ENCODE measurements at regions not wholly inside any gene's neighbourhood (a gene's known extent, or its start where the extent isn't known, plus 50 kb on each side); places are given as distances from the start of the nearest gene placed in this dataset.

DNA sequence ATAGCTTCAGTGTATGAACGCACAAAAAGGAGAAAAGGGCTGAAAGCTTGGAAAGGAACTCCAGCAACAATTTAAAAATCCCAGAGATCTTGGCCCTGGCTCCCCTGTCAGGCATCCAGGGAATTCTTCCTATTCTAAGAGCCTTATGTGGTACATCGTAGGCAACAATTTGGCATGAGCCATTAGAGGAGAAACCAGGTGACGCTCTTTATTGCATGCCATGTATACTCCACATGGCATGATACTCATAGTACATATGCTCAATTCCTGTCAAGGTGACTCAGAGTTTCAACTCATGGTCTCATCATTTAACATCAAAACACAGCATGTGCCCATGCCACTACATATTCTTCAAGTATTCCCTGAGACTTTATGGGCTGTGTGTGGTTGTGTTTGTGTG is 191.3 kb downstream of the OR13H1 start:
- Histone ChIP-seq H3K4ac (ENCODE audit: low read depth in 1 of 2, low read length in 2 of 2) (no peak overlapping the region), H3K9me3 (ENCODE audit: control insufficient read depth, low read length) (peaks cover 6% of the 10 kb centered on the region), H4K8ac (ENCODE audit: low read length) (no peak overlapping the region), H3K14ac (ENCODE audit: low read length in 2 of 2) (no peak overlapping the region), H3K4me2 (ENCODE audit: low read length, poor library complexity, severe bottlenecking) (no peak overlapping the region), H3K4me1 (ENCODE audit: control insufficient read depth, insufficient read depth, low read depth, low read length) (no peaks in the 10 kb centered on the region), H3K27ac (ENCODE audit: low read length, poor library complexity, severe bottlenecking) (no peak overlapping the region), H2BK12ac (ENCODE audit: low read length in 2 of 2) (no peak overlapping the region), H4K91ac (ENCODE audit: low read length) (no peak overlapping the region), H3K36me3 (ENCODE audit: control insufficient read depth in 1 of 2, insufficient read depth in 2 of 2, low read depth in 1 of 2, low read length in 2 of 2) (peaks cover 0 to 4% of the 10 kb centered on the region in 2 experiments), H3K27me3 (ENCODE audit: control insufficient read depth in 1 of 2, insufficient read depth in 1 of 2, low read length in 2 of 2) (no peaks in the 10 kb centered on the region), H3K23ac (ENCODE audit: low read length in 2 of 2) (no peak overlapping the region), H3K18ac (ENCODE audit: low read depth in 1 of 2, low read length in 2 of 2) (no peak overlapping the region), H2AK5ac (ENCODE audit: low read length, severe bottlenecking) (no peak overlapping the region), H2BK5ac (ENCODE audit: low read depth, low read length, poor library complexity, severe bottlenecking) (no peak overlapping the region), H3K79me1 (replicated peaks; ENCODE audit: low read length, poor library complexity, severe bottlenecking) (no peaks in the 10 kb centered on the region), H2BK15ac (ENCODE audit: low read depth, poor library complexity, severe bottlenecking) (no peak overlapping the region), H2AFZ (ENCODE audit: low read depth, low read length) (no peak overlapping the region), H3K9ac (ENCODE audit: low read length) (peak overlapping the region; percentile 48), H2BK120ac (ENCODE audit: low read depth, low read length) (no peak overlapping the region), H3K4me3 (ENCODE audit: insufficient read depth in 1 of 2, low read depth in 1 of 2, low read length in 2 of 2) (peak overlapping the region in 1 of 2 experiments; percentile 54)
- 100% methylated on average over 3 of the region's 3 CpGs for WGBS
- DNase-seq, result no peak

DNA sequence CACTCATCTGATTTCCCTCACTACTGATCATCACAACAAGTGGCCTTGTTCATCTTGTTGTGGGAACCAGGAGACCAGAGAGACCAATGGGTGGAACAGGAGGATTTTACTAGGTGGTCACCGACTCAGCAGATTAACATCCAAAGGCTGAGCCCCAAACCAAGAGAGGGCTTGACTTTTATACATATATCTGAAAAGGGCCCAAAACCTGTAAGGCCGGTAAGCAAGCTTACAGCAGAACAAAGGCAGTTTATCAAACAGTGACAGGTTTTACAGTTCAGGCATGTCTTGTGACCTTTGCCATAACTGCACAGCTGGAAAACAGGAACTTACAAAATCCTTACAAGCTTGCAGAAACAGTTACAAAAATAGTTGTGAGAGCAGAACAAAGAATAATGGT is 195.9 kb downstream of the OR13H1 start:
- H2AK5ac ChIP-seq (ENCODE audit: low read length, severe bottlenecking), result no peak overlapping the region
- H4K8ac ChIP-seq (ENCODE audit: low read length), result no peak overlapping the region
- no peak overlapping the region for H3K14ac ChIP-seq (ENCODE audit: low read length in 2 of 2)
- H3K9me3 ChIP-seq (ENCODE audit: control insufficient read depth, low read length), result peaks cover 6% of the 10 kb centered on the region
- H3K9ac ChIP-seq (ENCODE audit: low read length), result no peak overlapping the region
- no peaks in the 10 kb centered on the region for H3K4me1 ChIP-seq (ENCODE audit: control insufficient read depth, insufficient read depth, low read depth, low read length)
- H4K91ac ChIP-seq (ENCODE audit: low read length), result no peak overlapping the region
- peak; percentile 0 for DNase-seq
- no peak overlapping the region for H2BK5ac ChIP-seq (ENCODE audit: low read depth, low read length, poor library complexity, severe bottlenecking)
- no peak overlapping the region for H3K23ac ChIP-seq (ENCODE audit: low read length in 2 of 2)
- H2BK120ac ChIP-seq (ENCODE audit: low read depth, low read length), result no peak overlapping the region
- no peak overlapping the region for H2BK12ac ChIP-seq (ENCODE audit: low read length in 2 of 2)
- H2BK15ac ChIP-seq (ENCODE audit: low read depth, poor library complexity, severe bottlenecking), result no peak overlapping the region
- H3K18ac ChIP-seq (ENCODE audit: low read depth in 1 of 2, low read length in 2 of 2), result no peak overlapping the region
- H3K4me2 ChIP-seq (ENCODE audit: low read length, poor library complexity, severe bottlenecking), result no peak overlapping the region
- H3K27me3 ChIP-seq (ENCODE audit: control insufficient read depth in 1 of 2, insufficient read depth in 1 of 2, low read length in 2 of 2), result no peaks in the 10 kb centered on the region
- peaks cover 0 to 9% of the 10 kb centered on the region in 2 experiments for H3K36me3 ChIP-seq (ENCODE audit: control insufficient read depth in 1 of 2, insufficient read depth in 2 of 2, low read depth in 1 of 2, low read length in 2 of 2)
- H3K79me1 ChIP-seq (replicated peaks; ENCODE audit: low read length, poor library complexity, severe bottlenecking), result no peaks in the 10 kb centered on the region
- H3K4ac ChIP-seq (ENCODE audit: low read depth in 1 of 2, low read length in 2 of 2), result no peak overlapping the region
- 100% methylated on average over 2 of the region's 2 CpGs for WGBS
- H3K27ac ChIP-seq (ENCODE audit: low read length, poor library complexity, severe bottlenecking), result no peak overlapping the region
- H2AFZ ChIP-seq (ENCODE audit: low read depth, low read length), result no peak overlapping the region
- H3K4me3 ChIP-seq (ENCODE audit: insufficient read depth in 1 of 2, low read depth in 1 of 2, low read length in 2 of 2), result no peak overlapping the region

DNA sequence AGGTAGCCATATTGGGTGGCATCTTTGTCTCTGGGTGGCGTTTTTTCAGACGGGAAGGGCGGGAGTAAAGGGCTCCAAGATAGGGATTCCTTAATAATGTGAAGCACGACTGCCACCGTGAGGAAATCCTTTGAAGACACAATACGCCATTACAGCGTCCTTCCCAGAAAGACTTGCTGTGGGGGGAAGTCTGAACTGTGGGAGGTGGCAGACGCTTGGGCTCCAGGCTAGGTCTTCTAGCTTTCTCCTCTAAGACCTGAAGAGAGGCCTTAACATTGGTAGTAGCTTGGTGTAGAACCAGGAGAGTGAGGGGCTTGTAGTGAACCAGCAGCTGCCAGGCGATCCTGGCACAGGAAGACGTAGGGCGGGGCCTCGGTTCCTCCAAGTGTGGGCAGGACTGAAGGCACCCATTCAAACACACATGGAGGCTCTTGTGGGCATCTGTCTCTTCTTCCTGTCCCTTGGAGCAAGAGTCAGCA is 197.3 kb downstream of the OR13H1 start:
- WGBS, result 96% methylated on average over 12 of the region's 12 CpGs
- Histone ChIP-seq H3K27ac (ENCODE audit: low read length, poor library complexity, severe bottlenecking) (no peak overlapping the region), H2AFZ (ENCODE audit: low read depth, low read length) (no peak overlapping the region), H3K23ac (ENCODE audit: low read length in 2 of 2) (no peak overlapping the region), H3K4ac (ENCODE audit: low read depth in 1 of 2, low read length in 2 of 2) (no peak overlapping the region), H3K36me3 (ENCODE audit: control insufficient read depth in 1 of 2, insufficient read depth in 2 of 2, low read depth in 1 of 2, low read length in 2 of 2) (peaks cover 0 to 9% of the 10 kb centered on the region in 2 experiments), H2AK5ac (ENCODE audit: low read length, severe bottlenecking) (no peak overlapping the region), H4K8ac (ENCODE audit: low read length) (no peak overlapping the region), H4K91ac (ENCODE audit: low read length) (no peak overlapping the region), H2BK120ac (ENCODE audit: low read depth, low read length) (no peak overlapping the region), H3K27me3 (ENCODE audit: control insufficient read depth in 1 of 2, insufficient read depth in 1 of 2, low read length in 2 of 2) (no peaks in the 10 kb centered on the region), H3K79me1 (replicated peaks; ENCODE audit: low read length, poor library complexity, severe bottlenecking) (no peaks in the 10 kb centered on the region), H3K18ac (ENCODE audit: low read depth in 1 of 2, low read length in 2 of 2) (no peak overlapping the region), H3K4me1 (ENCODE audit: control insufficient read depth, insufficient read depth, low read depth, low read length) (no peaks in the 10 kb centered on the region), H2BK15ac (ENCODE audit: low read depth, poor library complexity, severe bottlenecking) (no peak overlapping the region), H3K9me3 (ENCODE audit: control insufficient read depth, low read length) (peaks cover 6% of the 10 kb centered on the region), H2BK12ac (ENCODE audit: low read length in 2 of 2) (no peak overlapping the region), H3K4me2 (ENCODE audit: low read length, poor library complexity, severe bottlenecking) (no peak overlapping the region), H3K14ac (ENCODE audit: low read length in 2 of 2) (no peak overlapping the region), H3K4me3 (ENCODE audit: insufficient read depth in 1 of 2, low read depth in 1 of 2, low read length in 2 of 2) (peak overlapping the region in 1 of 2 experiments; percentile 72), H3K9ac (ENCODE audit: low read length) (peak overlapping the region; percentile 87), H2BK5ac (ENCODE audit: low read depth, low read length, poor library complexity, severe bottlenecking) (no peak overlapping the region)
- DNase-seq, result no peak

DNA sequence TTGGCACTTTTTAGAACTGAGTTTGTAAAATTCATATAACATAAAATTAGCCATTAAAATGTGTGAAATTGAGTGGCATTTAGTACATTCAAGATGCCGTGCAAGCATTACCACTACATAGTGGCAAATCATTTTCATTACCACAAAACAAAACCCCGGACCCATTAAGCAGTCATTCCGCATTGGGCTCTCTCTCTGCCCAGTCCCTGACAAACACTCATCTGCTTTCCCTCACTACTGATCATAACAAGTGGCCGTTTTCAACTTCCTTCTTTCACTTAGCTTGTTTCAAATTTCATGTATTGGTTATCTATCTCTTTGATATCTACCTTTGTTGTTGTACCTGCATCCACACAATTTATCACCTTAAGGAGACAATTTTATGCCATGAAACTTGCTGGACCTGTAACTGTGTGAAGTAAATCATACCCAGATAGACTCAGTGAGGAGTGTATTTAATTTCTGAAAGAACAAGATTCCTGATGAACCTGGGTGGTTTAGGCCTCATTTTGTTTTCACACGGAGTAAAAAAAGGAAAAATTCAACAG is 202.1 kb downstream of the OR13H1 start:
- DNase-seq, result no peak
- Histone ChIP-seq H3K27me3 (ENCODE audit: control insufficient read depth in 1 of 2, insufficient read depth in 1 of 2, low read length in 2 of 2) (no peaks in the 10 kb centered on the region), H3K14ac (ENCODE audit: low read length in 2 of 2) (no peak overlapping the region), H3K23ac (ENCODE audit: low read length in 2 of 2) (no peak overlapping the region), H3K36me3 (ENCODE audit: control insufficient read depth in 1 of 2, insufficient read depth in 2 of 2, low read depth in 1 of 2, low read length in 2 of 2) (peaks cover 0 to 16% of the 10 kb centered on the region in 2 experiments), H3K18ac (ENCODE audit: low read depth in 1 of 2, low read length in 2 of 2) (no peak overlapping the region), H2AK5ac (ENCODE audit: low read length, severe bottlenecking) (no peak overlapping the region), H2BK5ac (ENCODE audit: low read depth, low read length, poor library complexity, severe bottlenecking) (no peak overlapping the region), H3K9me3 (ENCODE audit: control insufficient read depth, low read length) (no peaks in the 10 kb centered on the region), H3K79me1 (replicated peaks; ENCODE audit: low read length, poor library complexity, severe bottlenecking) (no peaks in the 10 kb centered on the region), H2BK120ac (ENCODE audit: low read depth, low read length) (no peak overlapping the region), H3K4me2 (ENCODE audit: low read length, poor library complexity, severe bottlenecking) (no peak overlapping the region), H2AFZ (ENCODE audit: low read depth, low read length) (no peak overlapping the region), H3K27ac (ENCODE audit: low read length, poor library complexity, severe bottlenecking) (no peak overlapping the region), H4K91ac (ENCODE audit: low read length) (no peak overlapping the region), H3K4me1 (ENCODE audit: control insufficient read depth, insufficient read depth, low read depth, low read length) (no peaks in the 10 kb centered on the region), H3K4ac (ENCODE audit: low read depth in 1 of 2, low read length in 2 of 2) (no peak overlapping the region), H2BK15ac (ENCODE audit: low read depth, poor library complexity, severe bottlenecking) (no peak overlapping the region), H2BK12ac (ENCODE audit: low read length in 2 of 2) (no peak overlapping the region), H3K9ac (ENCODE audit: low read length) (peak overlapping the region; percentile 92), H3K4me3 (ENCODE audit: insufficient read depth in 1 of 2, low read depth in 1 of 2, low read length in 2 of 2) (peak overlapping the region in 1 of 2 experiments; percentile 87), H4K8ac (ENCODE audit: low read length) (no peak overlapping the region)
- 88% methylated on average over 4 of the region's 5 CpGs for WGBS
